HCT116 (cell line): ENCODE measurements at regions not wholly inside any gene's neighbourhood (a gene's known extent, or its start where the extent isn't known, plus 50 kb on each side); places are given as distances from the start of the nearest gene placed in this dataset.

Experiments
- CBX3 ChIP-seq: IDR thresholded peaks from 2 replicates; pipeline ENCODE4 v1.6.1; 2012; ENCODE audit warnings: low read depth
- EGR1 ChIP-seq: IDR thresholded peaks from 2 replicates; pipeline ENCODE4 v1.6.1; 2012; ENCODE audit warnings: low read depth
- ELF1 ChIP-seq: IDR thresholded peaks from 2 replicates; pipeline ENCODE4 v1.6.1; 2012; ENCODE audit warnings: low read depth, borderline replicate concordance
- EZH2 ChIP-seq: fragments of 200-600 bp; sonication (generic); IDR thresholded peaks from 2 replicates; pipeline ENCODE4 v1.6.1; 2017; ENCODE audit warnings: antibody characterized with exemption, mixed run types
- FOSL1 ChIP-seq: IDR thresholded peaks from 2 replicates; pipeline ENCODE4 v1.6.1; 2012; ENCODE audit warnings: low read depth
- JUND ChIP-seq: IDR thresholded peaks from 2 replicates; pipeline ENCODE4 v1.6.1; 2012
- MAX ChIP-seq: IDR thresholded peaks from 2 replicates; pipeline ENCODE4 v1.6.1; 2012
- POLR2A ChIP-seq: IDR thresholded peaks from 2 replicates; pipeline ENCODE4 v1.7.0; 2011; ENCODE audit warnings: borderline replicate concordance; ENCODE audit not compliant: insufficient read depth, insufficient read length; ENCODE audit errors: extremely low read depth
- POLR2AphosphoS5 ChIP-seq: IDR thresholded peaks from 2 replicates; pipeline ENCODE4 v1.6.1; 2011; ENCODE audit warnings: mild to moderate bottlenecking, low read depth, low read length, moderate library complexity
- RAD21 ChIP-seq: IDR thresholded peaks from 2 replicates; pipeline ENCODE4 v1.6.1; 2012; ENCODE audit warnings: low read depth, mild to moderate bottlenecking
- REST ChIP-seq: IDR thresholded peaks from 2 replicates; pipeline ENCODE4 v1.6.1; 2012; ENCODE audit warnings: low read depth
- TCF7L2 ChIP-seq: IDR thresholded peaks from 2 replicates; pipeline ENCODE4 v1.7.0; 2011; ENCODE audit warnings: borderline replicate concordance, inconsistent platforms; ENCODE audit not compliant: insufficient read depth, insufficient read length; ENCODE audit errors: extremely low read depth
- TF ChIP-seq, protein P1 (sequence below), 3 experiments: fragments of 200-600 bp in 1 of 3; sonication (generic) in 1 of 3; IDR thresholded peaks in 2 of 3; conservative IDR thresholded peaks in 1 of 3; 2 replicates each; pipeline ENCODE4 v1.5.1; 2012 to 2017; ENCODE audit warnings: low read depth in 2 of 3, low read length in 2 of 3, antibody characterized with exemption in 1 of 3, borderline replicate concordance in 1 of 3, control low read depth in 1 of 3, mild to moderate bottlenecking in 1 of 3, mixed read lengths in 1 of 3, mixed run types in 1 of 3, moderate library complexity in 1 of 3; ENCODE audit not compliant: insufficient read depth in 1 of 3

DNA sequence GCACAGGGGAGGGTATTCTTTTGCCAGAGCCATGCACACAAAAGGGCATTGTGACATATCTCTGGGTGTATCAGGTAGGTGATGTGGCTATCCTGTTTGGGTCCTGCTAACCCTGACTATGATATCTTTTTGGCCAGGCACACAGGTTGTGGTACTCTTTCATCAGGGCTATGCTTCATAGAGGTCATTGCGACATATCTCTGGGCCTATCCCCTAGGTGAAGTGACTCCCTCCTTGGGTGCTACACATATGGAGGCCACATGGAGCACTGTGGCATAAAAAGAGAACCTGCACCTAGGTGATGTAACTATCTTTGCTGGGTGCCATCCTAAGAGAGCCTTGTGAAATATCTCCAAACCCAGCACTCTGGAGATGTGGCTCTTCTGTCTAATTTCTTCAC is 1139.8 kb upstream of the AMELY start:
- no peak for TF ChIP-seq CBX3
- no peak for TF ChIP-seq POLR2A
- TF ChIP-seq, protein P1, sequence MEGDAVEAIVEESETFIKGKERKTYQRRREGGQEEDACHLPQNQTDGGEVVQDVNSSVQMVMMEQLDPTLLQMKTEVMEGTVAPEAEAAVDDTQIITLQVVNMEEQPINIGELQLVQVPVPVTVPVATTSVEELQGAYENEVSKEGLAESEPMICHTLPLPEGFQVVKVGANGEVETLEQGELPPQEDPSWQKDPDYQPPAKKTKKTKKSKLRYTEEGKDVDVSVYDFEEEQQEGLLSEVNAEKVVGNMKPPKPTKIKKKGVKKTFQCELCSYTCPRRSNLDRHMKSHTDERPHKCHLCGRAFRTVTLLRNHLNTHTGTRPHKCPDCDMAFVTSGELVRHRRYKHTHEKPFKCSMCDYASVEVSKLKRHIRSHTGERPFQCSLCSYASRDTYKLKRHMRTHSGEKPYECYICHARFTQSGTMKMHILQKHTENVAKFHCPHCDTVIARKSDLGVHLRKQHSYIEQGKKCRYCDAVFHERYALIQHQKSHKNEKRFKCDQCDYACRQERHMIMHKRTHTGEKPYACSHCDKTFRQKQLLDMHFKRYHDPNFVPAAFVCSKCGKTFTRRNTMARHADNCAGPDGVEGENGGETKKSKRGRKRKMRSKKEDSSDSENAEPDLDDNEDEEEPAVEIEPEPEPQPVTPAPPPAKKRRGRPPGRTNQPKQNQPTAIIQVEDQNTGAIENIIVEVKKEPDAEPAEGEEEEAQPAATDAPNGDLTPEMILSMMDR (IDR thresholded peaks at IDR 0.05 in 2 of 3, conservative IDR thresholded peaks at IDR 0.05 in 1 of 3; ENCODE audit: borderline replicate concordance in 1 of 3, insufficient read depth in 1 of 3, low read depth in 2 of 3, low read length in 2 of 3) = no peak
- no peak for TF ChIP-seq POLR2AphosphoS5
- TF ChIP-seq REST = no peak
- TF ChIP-seq EZH2 = no peak
- no peak for TF ChIP-seq JUND
- no peak for TF ChIP-seq FOSL1
- TF ChIP-seq TCF7L2 = no peak
- TF ChIP-seq ELF1 = no peak
- TF ChIP-seq RAD21 = no peak
- TF ChIP-seq EGR1 = no peak
- TF ChIP-seq MAX = no peak
